HG03196 (cell line): ENCODE measurements at regions not wholly inside any gene's neighbourhood (a gene's known extent, or its start where the extent isn't known, plus 50 kb on each side); places are given as distances from the start of the nearest gene placed in this dataset.

ENCODE experiments used
- ATAC-seq: cut with Tn5 transposase; IDR thresholded peaks from one replicate; pipeline ENCODE4 v1.9.1; 2021; ENCODE audit not compliant: unreplicated experiment

GRCh38 chr4:106767991-106768390 lies 268.1 kb downstream of the DKK2 start:
- no peak for ATAC-seq

GRCh38 chr4:106766519-106766918 lies 269.6 kb downstream of the DKK2 start:
- no peak for ATAC-seq

GRCh38 chr4:106764774-106765173 lies 271.3 kb downstream of the DKK2 start:
- ATAC-seq = no peak

GRCh38 chr4:106762666-106763443 lies 273.3 kb downstream of the DKK2 start:
- ATAC-seq = no peak

GRCh38 chr4:106753426-106753825 lies 282.7 kb downstream of the DKK2 start:
- no peak for ATAC-seq

- no peak for ATAC-seq
Observed at GRCh38 chr4:106746451-106746850, 289.7 kb downstream of the DKK2 start.

- no peak for ATAC-seq
Observed at GRCh38 chr4:106738121-106738520, 298.0 kb downstream of the DKK2 start.

- ATAC-seq = no peak
Observed at GRCh38 chr4:106718548-106718947, 317.6 kb downstream of the DKK2 start.

GRCh38 chr4:106717091-106717490 lies 319.0 kb downstream of the DKK2 start:
- ATAC-seq = no peak

GRCh38 chr4:106715825-106716224 lies 320.3 kb downstream of the DKK2 start:
- no peak for ATAC-seq

- no peak for ATAC-seq
Observed at GRCh38 chr4:106708464-106708816, 327.7 kb downstream of the DKK2 start.

- ATAC-seq = peak; percentile 79
Observed at GRCh38 chr4:106707776-106708463, 328.2 kb downstream of the DKK2 start.

- no peak for ATAC-seq
Observed at GRCh38 chr4:106704253-106704870, 331.8 kb downstream of the DKK2 start.

- no peak for ATAC-seq
Observed at GRCh38 chr4:106700321-106700720, 331.7 kb upstream of the GIMD1 start.

- ATAC-seq = no peak
Observed at GRCh38 chr4:106698621-106699195, 330.1 kb upstream of the GIMD1 start.

GRCh38 chr4:106695501-106696262 lies 327.1 kb upstream of the GIMD1 start:
- no peak for ATAC-seq

GRCh38 chr4:106694232-106694631 lies 325.7 kb upstream of the GIMD1 start:
- ATAC-seq = no peak

- ATAC-seq = no peak
Observed at GRCh38 chr4:106691749-106692148, 323.2 kb upstream of the GIMD1 start.

- ATAC-seq = no peak
Observed at GRCh38 chr4:106690487-106690886, 321.9 kb upstream of the GIMD1 start.

- no peak for ATAC-seq
Observed at GRCh38 chr4:106687026-106687425, 318.4 kb upstream of the GIMD1 start.

GRCh38 chr4:106681381-106681921 lies 312.9 kb upstream of the GIMD1 start:
- no peak for ATAC-seq
